HCT116 (cell line): ENCODE measurements at regions not wholly inside any gene's neighbourhood (a gene's known extent, or its start where the extent isn't known, plus 50 kb on each side); places are given as distances from the start of the nearest gene placed in this dataset.

Experiments used
- CBX3 ChIP-seq: IDR thresholded peaks from 2 replicates; pipeline ENCODE4 v1.6.1; 2012; ENCODE audit warnings: low read depth
- CTCF ChIP-seq, 3 experiments: fragments of 200-600 bp in 1 of 3; sonication (generic) in 1 of 3; IDR thresholded peaks in 2 of 3; conservative IDR thresholded peaks in 1 of 3; 2 replicates each; pipeline ENCODE4 v1.5.1; 2012 to 2017; ENCODE audit warnings: low read depth in 2 of 3, low read length in 2 of 3, antibody characterized with exemption in 1 of 3, borderline replicate concordance in 1 of 3, control low read depth in 1 of 3, mild to moderate bottlenecking in 1 of 3, mixed read lengths in 1 of 3, mixed run types in 1 of 3, moderate library complexity in 1 of 3; ENCODE audit not compliant: insufficient read depth in 1 of 3
- EZH2 ChIP-seq: fragments of 200-600 bp; sonication (generic); IDR thresholded peaks from 2 replicates; pipeline ENCODE4 v1.6.1; 2017; ENCODE audit warnings: antibody characterized with exemption, mixed run types
- EZH2phosphoT487 ChIP-seq: fragments of 200-600 bp; IDR thresholded peaks from 2 replicates; pipeline ENCODE4 v1.6.1; 2018; ENCODE audit warnings: antibody characterized with exemption, borderline replicate concordance
- FOSL1 ChIP-seq: IDR thresholded peaks from 2 replicates; pipeline ENCODE4 v1.6.1; 2012; ENCODE audit warnings: low read depth
- MAX ChIP-seq: IDR thresholded peaks from 2 replicates; pipeline ENCODE4 v1.6.1; 2012
- POLR2A ChIP-seq: IDR thresholded peaks from 2 replicates; pipeline ENCODE4 v1.7.0; 2011; ENCODE audit warnings: borderline replicate concordance; ENCODE audit not compliant: insufficient read depth, insufficient read length; ENCODE audit errors: extremely low read depth
- POLR2AphosphoS5 ChIP-seq: IDR thresholded peaks from 2 replicates; pipeline ENCODE4 v1.6.1; 2011; ENCODE audit warnings: mild to moderate bottlenecking, low read depth, low read length, moderate library complexity
- RAD21 ChIP-seq: IDR thresholded peaks from 2 replicates; pipeline ENCODE4 v1.6.1; 2012; ENCODE audit warnings: low read depth, mild to moderate bottlenecking
- REST ChIP-seq: IDR thresholded peaks from 2 replicates; pipeline ENCODE4 v1.6.1; 2012; ENCODE audit warnings: low read depth
- SIN3A ChIP-seq: IDR thresholded peaks from 2 replicates; pipeline ENCODE4 v1.6.1; 2012; ENCODE audit warnings: low read depth
- SP1 ChIP-seq: IDR thresholded peaks from 2 replicates; pipeline ENCODE4 v1.6.1; 2012; ENCODE audit warnings: low read depth
- ZBTB33 ChIP-seq: IDR thresholded peaks from 2 replicates; pipeline ENCODE4 v1.6.1; 2011; ENCODE audit warnings: mild to moderate bottlenecking, low read length, moderate library complexity; ENCODE audit not compliant: insufficient replicate concordance; ENCODE audit errors: extremely low read depth
- ZNF274 ChIP-seq: fragments of 200-500 bp; sonication (Bioruptor generic); IDR thresholded peaks from 2 replicates; pipeline ENCODE4 v1.6.1; 2014; ENCODE audit warnings: mild to moderate bottlenecking, low read depth, low read length, inconsistent platforms

GRCh38 chr3:40899286-40899712 is 300.0 kb upstream of the CTNNB1 start:
- TF ChIP-seq EZH2 (no peak), ZNF274 (no peak), CTCF (IDR thresholded peaks at IDR 0.05 in 2 of 3, conservative IDR thresholded peaks at IDR 0.05 in 1 of 3; ENCODE audit: borderline replicate concordance in 1 of 3, insufficient read depth in 1 of 3, low read depth in 2 of 3, low read length in 2 of 3) (no peak), CBX3 (no peak), REST (no peak), SP1 (no peak), RAD21 (no peak), POLR2AphosphoS5 (no peak), ZBTB33 (no peak), SIN3A (no peak), EZH2phosphoT487 (no peak), POLR2A (no peak), MAX (no peak), FOSL1 (no peak)
